H9 (cell line): ENCODE measurements at regions not wholly inside any gene's neighbourhood (a gene's known extent, or its start where the extent isn't known, plus 50 kb on each side); places are given as distances from the start of the nearest gene placed in this dataset.

Source experiments
- DNase-seq: peaks from one replicate; pipeline ENCODE4 v3.0.0-alpha.2; 2017
- H2AFZ ChIP-seq: one replicate; pipeline ENCODE4 v1.6.1; 2013; ENCODE audit warnings: mild to moderate bottlenecking, low read length, control low read depth, moderate library complexity
- H2AK5ac ChIP-seq: 2 replicates; pipeline ENCODE4 v1.6.1; 2013; ENCODE audit warnings: low read length, control low read depth, mixed read lengths; ENCODE audit not compliant: insufficient read length
- H2BK120ac ChIP-seq: one replicate; pipeline ENCODE4 v1.6.1; 2013; ENCODE audit warnings: low read depth, mild to moderate bottlenecking, low read length, control low read depth, inconsistent platforms; ENCODE audit not compliant: poor library complexity, severe bottlenecking
- H2BK12ac ChIP-seq: 2 replicates; pipeline ENCODE4 v1.6.1; 2013; ENCODE audit warnings: low read length, control low read depth, mixed read lengths, low read depth; ENCODE audit not compliant: insufficient read length
- H2BK15ac ChIP-seq: 2 replicates; pipeline ENCODE4 v1.6.1; 2013; ENCODE audit warnings: low read depth, low read length, control low read depth
- H2BK20ac ChIP-seq: one replicate; pipeline ENCODE4 v1.6.1; 2013; ENCODE audit warnings: low read depth, mild to moderate bottlenecking, low read length, control low read depth, inconsistent platforms; ENCODE audit not compliant: poor library complexity, severe bottlenecking
- H2BK5ac ChIP-seq: 2 replicates; pipeline ENCODE4 v1.6.1; 2013; ENCODE audit warnings: low read length, control low read depth, mixed read lengths; ENCODE audit not compliant: insufficient read length
- H3K14ac ChIP-seq: 2 replicates; pipeline ENCODE4 v1.6.1; 2013; ENCODE audit warnings: low read length, control low read depth; ENCODE audit not compliant: insufficient read depth
- H3K18ac ChIP-seq: 2 replicates; pipeline ENCODE4 v1.6.1; 2013; ENCODE audit warnings: low read depth, mild to moderate bottlenecking, mixed read lengths, low read length, control low read depth; ENCODE audit not compliant: insufficient read length
- H3K23ac ChIP-seq: 2 replicates; pipeline ENCODE4 v1.6.1; 2013; ENCODE audit warnings: low read length, control low read depth, mixed read lengths, low read depth; ENCODE audit not compliant: insufficient read length
- H3K23me2 ChIP-seq: 2 replicates; pipeline ENCODE4 v1.6.1; 2013; ENCODE audit warnings: low read depth, mild to moderate bottlenecking, mixed read lengths, low read length, control low read depth; ENCODE audit not compliant: insufficient read length, poor library complexity, severe bottlenecking
- H3K27ac ChIP-seq: 2 replicates; pipeline ENCODE4 v1.5.1; 2013; ENCODE audit warnings: low read length, control low read depth, mixed read lengths, low read depth; ENCODE audit not compliant: insufficient read length
- H3K27me3 ChIP-seq: 2 replicates; pipeline ENCODE4 v1.6.1; 2013; ENCODE audit warnings: low read length, control low read depth, inconsistent platforms; ENCODE audit not compliant: insufficient read depth
- H3K4ac ChIP-seq: 2 replicates; pipeline ENCODE4 v1.6.1; 2013; ENCODE audit warnings: low read depth, mild to moderate bottlenecking, control low read depth, inconsistent platforms, low read length, moderate library complexity
- H3K4me1 ChIP-seq: 2 replicates; pipeline ENCODE4 v1.6.1; 2013; ENCODE audit warnings: low read length, control low read depth, inconsistent platforms; ENCODE audit not compliant: insufficient read depth
- H3K4me2 ChIP-seq: 2 replicates; pipeline ENCODE4 v1.6.1; 2013; ENCODE audit warnings: low read length, control low read depth, mixed read lengths; ENCODE audit not compliant: insufficient read length, insufficient read depth
- H3K56ac ChIP-seq: 2 replicates; pipeline ENCODE4 v1.6.1; 2013; ENCODE audit warnings: low read depth, mild to moderate bottlenecking, mixed read lengths, low read length, control low read depth; ENCODE audit not compliant: insufficient read length
- H3K79me1 ChIP-seq: 2 replicates; pipeline ENCODE4 v1.6.1; 2013; ENCODE audit warnings: low read depth, mild to moderate bottlenecking, moderate library complexity, low read length, control low read depth, inconsistent platforms; ENCODE audit not compliant: insufficient read depth, poor library complexity, severe bottlenecking
- H3K79me2 ChIP-seq: 2 replicates; pipeline ENCODE4 v1.6.1; 2013; ENCODE audit warnings: low read length, control low read depth, inconsistent platforms; ENCODE audit not compliant: insufficient read depth
- H3K9ac ChIP-seq: 2 replicates; pipeline ENCODE4 v1.6.1; 2013; ENCODE audit warnings: low read length, control low read depth, mixed read lengths; ENCODE audit not compliant: insufficient read length; ENCODE audit errors: extremely low read depth
- H3K9me3 ChIP-seq: one replicate; pipeline ENCODE4 v1.6.1; 2013; ENCODE audit warnings: low read depth, low read length, inconsistent platforms; ENCODE audit not compliant: control insufficient read depth
- H3T11ph ChIP-seq: one replicate; pipeline ENCODE4 v1.6.1; 2013; ENCODE audit warnings: mild to moderate bottlenecking, low read length, control low read depth, inconsistent platforms
- H4K20me1 ChIP-seq: one replicate; pipeline ENCODE4 v1.6.1; 2013; ENCODE audit not compliant: control insufficient read depth, insufficient read length, insufficient read depth
- H4K5ac ChIP-seq: 2 replicates; pipeline ENCODE4 v1.6.1; 2013; ENCODE audit warnings: low read depth, mild to moderate bottlenecking, mixed read lengths, low read length, control low read depth; ENCODE audit not compliant: insufficient read length
- H4K8ac ChIP-seq: replicated peaks from 2 replicates; pipeline ENCODE4 v1.6.1; 2013; ENCODE audit warnings: low read length, control low read depth, mixed read lengths, low read depth; ENCODE audit not compliant: insufficient read length
- H4K91ac ChIP-seq: 2 replicates; pipeline ENCODE4 v1.6.1; 2013; ENCODE audit warnings: low read depth, mild to moderate bottlenecking, moderate library complexity, mixed read lengths, low read length, control low read depth; ENCODE audit not compliant: insufficient read length
- H3K27ac Mint-ChIP-seq, 3 experiments: 2 replicates in 2 of 3; 3 replicates in 1 of 3; pipeline ENCODE4 v1.8.0; 2020 to 2021; ENCODE audit warnings: mixed read lengths in 3 of 3, mild to moderate bottlenecking in 1 of 3, moderate library complexity in 1 of 3
- H3K27me3 Mint-ChIP-seq: 2 replicates; pipeline ENCODE4 v1.8.0; 2021; ENCODE audit warnings: low read depth, mild to moderate bottlenecking, moderate library complexity, mixed read lengths
- H3K36me3 Mint-ChIP-seq, 3 experiments: 2 replicates in 2 of 3; 3 replicates in 1 of 3; pipeline ENCODE4 v1.8.0; 2020 to 2021; ENCODE audit warnings: low read depth in 3 of 3, mixed read lengths in 3 of 3; ENCODE audit not compliant: insufficient read depth in 1 of 3
- H3K4me1 Mint-ChIP-seq, 2 experiments: 2 replicates each; pipeline ENCODE4 v1.8.0; 2020; ENCODE audit warnings: mixed read lengths in 2 of 2
- H3K4me3 Mint-ChIP-seq, 2 experiments: 2 replicates in 1 of 2; 3 replicates in 1 of 2; pipeline ENCODE4 v1.8.0; 2020 to 2021; ENCODE audit warnings: mild to moderate bottlenecking in 2 of 2, mixed read lengths in 2 of 2, moderate library complexity in 1 of 2
- H3K9me3 Mint-ChIP-seq, 2 experiments: 2 replicates in 1 of 2; 3 replicates in 1 of 2; pipeline ENCODE4 v1.8.0; 2020; ENCODE audit warnings: mild to moderate bottlenecking in 2 of 2, mixed read lengths in 2 of 2, moderate library complexity in 1 of 2
- WGBS: extraction: QIAGEN DNeasy Blood & Tissue Kit; methylation state at CpG from one replicate; pipeline ENCODE4 v1.1.7; 2013; ENCODE audit warnings: missing lambda C conversion rate, low lambda C conversion rate, mixed read lengths; ENCODE audit not compliant: insufficient read length; ENCODE audit errors: extremely low coverage; 5-methylcytosine and 5-hydroxymethylcytosine counted together
- TF ChIP-seq, protein P1 (sequence below): fragments of 200-600 bp; sonication (generic); conservative IDR thresholded peaks from 3 replicates; pipeline ENCODE4 v1.8.0; 2021; ENCODE audit warnings: antibody characterized with exemption, mild to moderate bottlenecking

- Histone ChIP-seq H2AK5ac (no peak overlapping the region), H2BK20ac (no peak overlapping the region), H2BK15ac (no peak overlapping the region), H3K79me2 (no peaks in the 10 kb centered on the region), H3K4me1 (no peaks in the 10 kb centered on the region), H3K4me2 (no peak overlapping the region), H2BK12ac (no peak overlapping the region), H2BK5ac (no peak overlapping the region), H3K23me2 (no peaks in the 10 kb centered on the region), H3K23ac (no peak overlapping the region), H4K8ac (no peak overlapping the region), H3K27ac (no peak overlapping the region), H4K5ac (no peak overlapping the region), H3K27me3 (no peaks in the 10 kb centered on the region), H3K9me3 (no peaks in the 10 kb centered on the region), H3K4ac (no peak overlapping the region), H2AFZ (no peak overlapping the region), H4K20me1 (no peaks in the 10 kb centered on the region), H3T11ph (no peak overlapping the region), H3K79me1 (no peaks in the 10 kb centered on the region), H4K91ac (no peak overlapping the region), H3K56ac (no peak overlapping the region), H3K9ac (no peak overlapping the region), H3K18ac (no peak overlapping the region), H3K14ac (no peak overlapping the region), H2BK120ac (no peak overlapping the region)
- WGBS = no CpG with 5 or more reads among the region's 4 CpGs
- Mint-ChIP-seq H3K36me3 (no peaks in the 10 kb centered on the region), H3K4me1 (peaks cover 0 to 8% of the 10 kb centered on the region in 2 experiments; a peak in 2 of 4 replicates), H3K9me3 (peaks cover 3 to 4% of the 10 kb centered on the region in 2 experiments; a peak in 2 of 5 replicates), H3K4me3 (no peak overlapping the region), H3K27me3 (no peaks in the 10 kb centered on the region), H3K27ac (no peak overlapping the region)
- TF ChIP-seq, protein P1, sequence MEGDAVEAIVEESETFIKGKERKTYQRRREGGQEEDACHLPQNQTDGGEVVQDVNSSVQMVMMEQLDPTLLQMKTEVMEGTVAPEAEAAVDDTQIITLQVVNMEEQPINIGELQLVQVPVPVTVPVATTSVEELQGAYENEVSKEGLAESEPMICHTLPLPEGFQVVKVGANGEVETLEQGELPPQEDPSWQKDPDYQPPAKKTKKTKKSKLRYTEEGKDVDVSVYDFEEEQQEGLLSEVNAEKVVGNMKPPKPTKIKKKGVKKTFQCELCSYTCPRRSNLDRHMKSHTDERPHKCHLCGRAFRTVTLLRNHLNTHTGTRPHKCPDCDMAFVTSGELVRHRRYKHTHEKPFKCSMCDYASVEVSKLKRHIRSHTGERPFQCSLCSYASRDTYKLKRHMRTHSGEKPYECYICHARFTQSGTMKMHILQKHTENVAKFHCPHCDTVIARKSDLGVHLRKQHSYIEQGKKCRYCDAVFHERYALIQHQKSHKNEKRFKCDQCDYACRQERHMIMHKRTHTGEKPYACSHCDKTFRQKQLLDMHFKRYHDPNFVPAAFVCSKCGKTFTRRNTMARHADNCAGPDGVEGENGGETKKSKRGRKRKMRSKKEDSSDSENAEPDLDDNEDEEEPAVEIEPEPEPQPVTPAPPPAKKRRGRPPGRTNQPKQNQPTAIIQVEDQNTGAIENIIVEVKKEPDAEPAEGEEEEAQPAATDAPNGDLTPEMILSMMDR = no peak
- DNase-seq = no peak
Measured at GRCh38 chr16:60123392-60124023, 1389.4 kb upstream of the GOT2 start.
